GM19193 (cell line): ENCODE measurements at regions not wholly inside any gene's neighbourhood (a gene's known extent, or its start where the extent isn't known, plus 50 kb on each side); places are given as distances from the start of the nearest gene placed in this dataset.

Source experiments
- POLR2A ChIP-seq: IDR thresholded peaks from 4 replicates; pipeline ENCODE4 v1.6.1; 2011; ENCODE audit not compliant: insufficient read depth, insufficient read length; ENCODE audit errors: extremely low read depth

DNA sequence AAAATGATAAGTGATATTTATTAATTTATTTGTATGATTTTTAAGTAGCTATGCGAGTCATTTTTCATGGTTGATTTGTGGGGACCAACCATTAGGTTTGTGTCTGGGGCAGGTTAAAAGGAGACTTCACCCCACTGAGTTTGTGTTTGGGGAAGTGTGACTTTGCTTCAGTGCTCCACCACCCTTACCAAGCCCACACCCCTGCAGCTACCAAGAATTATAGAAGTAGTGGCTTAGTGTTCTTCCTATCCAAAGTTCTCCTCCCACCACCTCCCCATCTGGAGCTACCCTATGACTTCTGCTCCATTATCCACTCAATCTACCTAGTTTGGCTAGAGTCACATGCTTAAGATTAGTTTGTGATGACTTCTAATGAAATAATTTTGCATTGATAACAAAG is 182.1 kb upstream of the ZEB2 start:
- no peak for TF ChIP-seq POLR2A

DNA sequence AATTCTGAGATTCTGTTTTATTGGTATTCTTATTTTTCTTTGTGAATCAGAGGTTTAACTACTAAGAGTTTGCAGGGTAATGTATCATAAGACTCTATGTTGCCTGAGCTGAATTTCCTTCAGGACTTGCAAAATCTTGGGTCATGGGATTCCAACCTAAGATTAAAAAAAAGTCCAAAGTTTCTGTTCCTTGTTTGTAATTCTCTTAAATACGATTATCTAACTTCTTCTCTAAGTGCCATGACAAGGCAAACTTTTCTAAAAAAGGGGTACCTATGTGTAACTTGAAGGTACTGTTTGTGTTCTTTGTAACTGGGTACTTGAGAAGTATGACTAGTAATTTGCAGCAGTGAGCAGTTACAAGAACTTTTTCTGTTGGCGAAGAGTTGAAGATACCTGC is 181.3 kb upstream of the ZEB2 start:
- no peak for TF ChIP-seq POLR2A

DNA sequence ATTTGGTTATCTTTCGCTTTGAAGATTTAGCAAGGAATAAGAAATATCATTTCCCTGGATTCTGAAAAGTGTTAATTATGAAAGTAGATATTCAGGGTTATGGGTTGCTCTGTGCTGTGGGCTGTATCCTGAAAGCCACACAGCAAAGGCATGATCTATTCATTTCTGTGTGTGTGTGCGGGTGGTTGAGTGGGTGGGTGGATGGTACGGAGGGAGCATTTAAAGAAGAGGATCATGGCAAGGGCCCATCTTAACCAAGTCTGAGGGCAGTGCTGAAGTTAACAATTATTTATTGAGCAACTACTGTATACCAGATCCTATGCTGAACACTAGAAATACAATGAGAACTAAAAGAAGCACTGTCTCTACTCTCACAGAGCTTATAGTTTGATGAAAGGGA is 178.2 kb upstream of the ZEB2 start:
- TF ChIP-seq POLR2A, result no peak

DNA sequence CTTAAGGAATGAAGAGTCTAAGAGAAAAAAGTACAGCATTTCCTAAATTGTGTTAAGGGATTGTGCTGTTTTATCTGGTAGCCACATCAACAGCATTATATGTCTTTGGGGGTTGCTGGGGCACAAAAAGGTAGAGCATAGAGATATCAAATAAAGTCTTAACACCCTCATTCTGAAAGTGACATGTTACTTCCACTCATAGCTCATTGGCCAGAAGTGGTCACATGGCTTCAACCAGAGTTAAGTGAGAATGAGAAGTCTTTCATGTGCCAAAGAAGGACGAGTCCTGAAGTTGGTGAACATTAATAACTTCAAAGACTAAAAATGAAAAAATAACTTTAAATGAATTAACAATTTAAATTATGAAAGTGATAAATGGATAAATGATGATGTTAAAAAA is 175.7 kb upstream of the ZEB2 start:
- no peak for TF ChIP-seq POLR2A

DNA sequence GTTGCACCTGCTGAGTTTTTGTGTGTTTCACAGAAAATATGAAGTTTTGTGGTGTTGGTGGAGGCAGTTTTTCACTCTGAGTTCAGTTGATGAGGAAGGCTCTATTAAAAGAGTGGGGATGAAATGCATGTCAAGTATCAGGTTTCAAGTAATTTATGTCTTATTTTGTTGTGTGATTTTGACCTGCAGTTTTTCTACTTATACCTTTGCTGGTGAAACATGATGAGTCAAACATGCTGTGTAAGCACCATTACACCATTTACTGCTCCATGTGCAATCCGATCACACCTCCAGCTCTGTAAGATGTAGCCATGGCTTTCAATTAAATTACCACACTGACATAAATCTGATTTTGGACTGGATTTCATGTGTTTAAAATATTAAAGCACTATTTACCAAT is 174.5 kb upstream of the ZEB2 start:
- TF ChIP-seq POLR2A, result no peak

DNA sequence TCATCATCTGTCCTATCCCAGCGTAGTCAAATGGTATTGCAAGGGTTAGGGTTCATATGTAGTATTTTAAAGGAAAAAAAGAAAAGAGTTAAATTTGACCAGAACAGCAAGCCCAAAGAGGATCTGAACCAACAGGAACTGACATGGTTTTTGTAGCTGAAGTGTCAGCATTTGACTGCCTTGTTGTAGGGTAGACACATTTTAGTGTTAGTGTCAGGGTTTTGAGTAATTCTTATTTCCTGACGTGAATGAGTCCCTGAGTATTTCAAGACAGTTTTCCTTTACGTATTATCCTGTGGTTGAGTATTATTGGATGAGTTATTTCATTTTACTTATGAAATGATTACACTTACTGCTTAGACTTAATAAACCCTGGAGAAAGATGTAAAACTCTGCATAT is 173.3 kb upstream of the ZEB2 start:
- no peak for TF ChIP-seq POLR2A

DNA sequence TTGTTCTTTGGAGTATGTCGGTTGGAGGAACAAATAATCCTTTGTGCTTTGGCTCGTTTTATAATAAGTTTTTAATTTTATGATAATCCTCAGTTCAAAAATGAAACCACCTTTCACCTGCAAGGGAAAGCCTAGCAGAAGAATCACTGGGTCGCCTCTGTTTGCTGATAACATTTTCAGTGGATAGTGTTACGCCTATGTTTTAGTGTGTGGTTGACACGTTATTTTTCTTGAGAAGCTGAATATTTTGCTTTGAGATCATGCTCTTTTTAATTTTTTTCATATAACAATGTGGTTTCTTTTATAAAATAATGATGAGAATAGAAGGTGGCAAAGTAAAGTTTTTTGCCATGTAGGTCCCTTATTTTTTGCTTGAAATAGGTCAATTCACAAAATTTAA is 172.7 kb upstream of the ZEB2 start:
- no peak for TF ChIP-seq POLR2A

DNA sequence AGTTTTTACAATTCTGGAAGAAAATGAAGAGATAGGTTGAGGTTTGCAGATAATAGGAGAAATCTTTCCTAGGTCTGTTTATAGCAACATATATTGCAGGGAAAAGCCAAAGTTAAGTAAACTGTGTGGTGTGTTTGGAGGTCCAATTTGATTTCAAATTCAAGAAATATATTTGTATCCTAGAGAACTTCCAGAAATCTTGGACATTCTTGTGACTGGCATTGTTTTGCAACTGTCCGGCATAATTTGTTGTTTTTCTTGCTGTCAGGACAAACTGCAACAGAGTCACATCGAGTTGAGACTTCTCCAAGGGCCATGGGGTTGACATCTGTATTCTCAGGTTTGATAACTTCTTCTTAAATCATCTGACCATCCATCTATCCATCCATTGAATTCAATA is 170.9 kb upstream of the ZEB2 start:
- TF ChIP-seq POLR2A, result no peak

DNA sequence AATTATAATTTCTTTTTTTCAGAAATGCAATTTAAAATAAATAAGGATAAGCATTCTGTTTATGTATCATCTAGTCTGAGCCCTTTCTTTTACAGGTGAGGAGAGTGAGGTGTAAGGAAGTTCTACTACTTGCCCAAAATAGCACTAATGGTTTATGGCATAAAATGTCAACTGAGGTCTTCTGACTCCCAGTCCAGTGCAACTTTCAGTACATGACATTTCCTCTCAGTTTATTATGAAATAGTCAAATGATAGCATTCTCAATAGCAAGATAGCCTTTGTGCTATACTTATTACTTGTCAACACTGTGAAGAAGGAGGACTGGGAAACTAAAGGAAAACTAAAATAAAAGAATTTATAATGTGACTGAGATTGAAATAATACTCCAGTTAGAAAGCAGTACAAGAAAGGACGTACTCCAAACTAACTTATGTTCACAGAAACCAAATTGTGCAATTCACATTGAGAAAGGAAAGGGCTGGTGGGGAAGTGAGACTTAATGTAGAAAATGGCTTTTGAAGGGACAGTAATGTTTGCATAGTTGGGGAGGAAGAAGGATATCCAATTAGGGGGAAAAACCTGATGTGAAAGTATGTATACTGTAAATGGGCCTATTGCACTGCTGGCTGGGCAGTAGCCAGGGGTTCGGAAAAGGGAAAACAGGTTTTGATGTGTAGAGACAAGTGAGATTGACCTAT is 166.7 kb upstream of the ZEB2 start:
- TF ChIP-seq POLR2A, result no peak

DNA sequence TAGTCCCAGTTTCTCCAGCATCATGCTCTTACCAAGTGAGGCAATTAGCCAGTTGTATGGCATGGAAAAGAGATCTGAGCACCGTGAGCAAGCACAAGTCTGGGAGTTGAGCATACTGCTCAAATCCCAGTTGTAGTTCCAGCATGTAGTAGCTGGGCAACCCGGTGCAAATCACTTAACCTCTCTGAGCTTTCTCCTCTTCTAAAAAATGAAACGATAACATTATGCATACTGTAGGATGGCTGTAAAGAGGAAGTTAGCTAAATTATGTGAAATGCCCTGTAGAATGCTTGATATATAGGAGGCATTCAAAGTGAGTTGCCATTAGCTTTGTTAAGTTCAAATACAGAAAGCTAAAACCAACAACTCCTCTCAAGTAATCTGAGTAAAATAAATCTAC is 164.0 kb upstream of the ZEB2 start:
- no peak for TF ChIP-seq POLR2A

DNA sequence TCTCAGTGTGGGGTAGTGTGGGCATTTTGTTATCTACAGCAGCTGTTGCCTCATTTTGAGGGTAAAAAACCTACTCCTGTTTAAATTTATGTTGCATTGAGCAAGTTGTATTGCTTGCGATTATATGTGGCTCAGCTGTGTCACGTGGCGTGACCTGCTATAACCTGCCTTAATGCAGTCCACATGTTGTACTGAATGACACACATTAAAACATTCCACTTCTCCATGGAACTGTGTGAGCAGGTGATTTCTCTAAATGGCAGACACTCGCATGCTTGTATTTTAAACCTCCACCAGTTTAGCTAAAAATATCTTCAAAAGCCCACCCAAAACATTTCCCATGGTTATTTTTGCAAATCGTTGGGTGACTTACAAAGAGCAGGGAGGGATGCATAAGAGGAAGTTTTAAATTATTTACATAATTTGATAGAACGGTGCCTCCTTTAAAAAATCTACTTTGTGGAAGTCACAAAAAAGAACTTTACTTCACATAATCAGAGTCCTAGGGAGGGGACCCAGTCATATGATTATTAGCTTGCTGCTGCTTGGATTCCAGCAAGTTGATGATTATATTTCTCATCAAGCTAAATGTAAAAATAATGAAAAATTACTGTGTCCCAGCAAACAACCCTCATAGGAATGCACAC is 163.3 kb upstream of the ZEB2 start:
- no peak for TF ChIP-seq POLR2A

DNA sequence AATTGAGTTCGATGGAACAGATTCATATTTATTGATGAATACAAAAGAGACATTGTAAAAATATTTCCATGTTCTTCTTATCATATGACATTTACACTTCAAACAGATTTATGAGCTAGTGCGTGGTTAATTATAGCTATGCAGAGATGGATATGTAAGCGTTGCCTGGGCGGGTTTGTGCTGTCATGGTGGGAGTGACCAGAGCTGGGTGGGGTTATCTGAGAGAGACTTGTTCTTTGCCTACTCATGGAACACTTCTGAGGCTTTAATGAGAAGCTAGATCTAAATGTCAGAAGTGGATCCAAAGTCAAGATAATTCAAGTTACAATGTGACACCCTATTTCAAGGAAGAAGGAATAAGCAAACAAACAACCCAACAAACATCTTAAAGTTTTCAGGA is 162.3 kb upstream of the ZEB2 start:
- no peak for TF ChIP-seq POLR2A

DNA sequence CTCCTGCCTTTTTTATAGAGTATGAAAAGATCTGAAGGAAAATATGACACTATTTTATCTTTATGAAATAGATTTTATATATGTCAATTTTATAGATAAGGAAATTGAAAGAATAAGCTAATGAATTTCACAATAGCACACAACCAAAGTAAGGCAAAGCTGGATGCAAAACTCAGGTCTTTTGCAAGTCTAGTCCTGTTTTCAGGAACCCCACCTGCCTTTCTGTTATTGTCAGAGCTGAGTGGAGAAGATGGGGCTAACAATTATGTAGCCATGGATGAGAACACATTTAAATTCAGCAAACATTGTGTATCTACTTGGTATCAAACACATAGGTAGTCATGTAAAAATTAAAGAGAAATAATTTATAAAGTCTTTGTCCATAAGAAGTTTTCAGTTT is 161.5 kb upstream of the ZEB2 start:
- no peak for TF ChIP-seq POLR2A

DNA sequence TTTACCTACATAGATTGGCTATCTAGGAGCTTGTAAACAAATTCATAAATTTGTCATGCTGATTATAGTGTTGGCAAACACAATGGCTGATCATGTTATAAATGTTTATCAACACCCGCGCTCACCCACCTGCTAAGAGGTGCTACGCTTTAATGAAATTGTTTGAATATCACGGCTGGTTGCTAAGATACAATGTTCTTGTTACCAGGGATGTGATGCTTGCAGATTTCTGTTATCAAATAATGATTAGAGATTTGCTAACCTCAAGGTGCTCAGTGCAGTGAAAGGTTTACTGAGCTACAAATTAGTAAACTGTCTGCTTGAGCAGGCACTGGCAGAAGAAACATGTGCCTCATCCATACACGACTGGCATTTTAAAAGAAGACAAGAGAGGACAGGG is 160.0 kb upstream of the ZEB2 start:
- no peak for TF ChIP-seq POLR2A

DNA sequence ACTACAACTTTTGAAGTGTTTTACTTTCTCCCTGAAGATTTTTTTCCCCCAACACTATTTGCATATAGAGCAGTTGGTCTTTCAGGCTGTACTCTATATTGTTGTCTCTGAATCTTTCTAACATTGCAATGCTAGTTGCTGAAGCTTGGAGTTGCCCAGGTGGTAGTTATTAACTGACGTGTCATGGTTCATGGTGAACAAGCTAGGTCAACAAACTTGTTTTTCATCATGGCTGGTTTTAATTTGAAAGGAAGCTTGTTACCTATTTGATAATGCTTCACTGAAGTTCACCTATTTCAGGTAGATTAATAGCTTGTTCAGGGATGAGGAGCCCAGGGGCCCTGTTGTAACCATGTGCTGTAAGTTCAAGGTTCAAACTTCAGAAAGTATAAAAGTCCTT is 158.8 kb upstream of the ZEB2 start:
- no peak for TF ChIP-seq POLR2A

DNA sequence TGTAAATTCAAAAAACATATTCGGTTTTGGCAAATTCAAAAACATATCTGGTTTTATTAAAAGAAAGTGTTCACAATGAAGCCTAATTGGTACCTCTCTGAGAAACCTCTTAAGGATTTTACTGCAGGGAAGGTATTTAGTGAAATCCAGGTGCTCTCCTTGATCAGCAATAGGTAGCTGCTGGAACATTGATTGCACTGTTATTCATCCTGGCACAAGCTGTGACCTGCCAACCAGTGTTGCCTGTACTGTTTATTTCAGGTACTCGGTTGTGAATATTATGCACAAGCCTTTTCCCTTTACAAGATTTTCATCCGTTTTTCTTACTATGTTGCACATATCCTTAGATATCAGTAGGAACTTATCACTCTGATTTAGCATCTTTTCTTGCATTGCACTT is 155.8 kb upstream of the ZEB2 start:
- TF ChIP-seq POLR2A, result no peak

DNA sequence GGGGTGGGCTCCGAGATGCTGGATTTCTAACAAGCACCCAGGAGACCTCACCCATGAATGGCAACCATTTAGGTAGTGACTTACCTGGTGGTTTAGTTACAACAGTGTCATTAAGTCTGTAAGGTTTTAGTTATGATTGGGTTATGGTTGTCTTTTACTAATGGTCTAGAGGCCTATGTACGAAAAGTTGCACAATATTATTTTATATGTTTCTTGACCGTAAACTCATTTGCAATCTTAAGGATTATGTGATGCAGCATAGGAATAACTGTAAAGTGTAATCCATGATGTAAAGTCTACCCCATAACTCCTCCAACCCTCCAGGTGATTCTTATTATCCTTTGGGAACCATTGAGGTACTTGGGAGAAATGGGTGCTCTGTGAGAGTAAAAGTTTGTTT is 155.4 kb upstream of the ZEB2 start:
- no peak for TF ChIP-seq POLR2A

DNA sequence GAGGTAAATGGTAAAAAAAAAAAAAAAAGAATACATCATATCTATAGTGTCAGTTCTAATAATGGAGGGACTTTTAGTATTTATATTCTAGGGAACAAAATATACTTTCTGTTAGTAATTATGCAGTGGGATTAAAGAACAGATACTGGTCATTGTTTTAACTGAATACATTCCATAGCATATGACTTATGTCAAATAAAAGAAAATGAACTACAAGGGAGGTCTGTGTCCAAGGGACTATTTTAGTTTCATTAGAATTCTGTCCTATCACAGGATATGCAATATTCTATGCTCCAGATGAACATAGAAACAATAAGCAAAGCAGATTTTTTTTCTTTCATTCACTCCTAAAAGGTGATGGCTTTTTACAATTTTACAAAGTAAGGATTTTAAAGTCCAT is 154.2 kb upstream of the ZEB2 start:
- no peak for TF ChIP-seq POLR2A

DNA sequence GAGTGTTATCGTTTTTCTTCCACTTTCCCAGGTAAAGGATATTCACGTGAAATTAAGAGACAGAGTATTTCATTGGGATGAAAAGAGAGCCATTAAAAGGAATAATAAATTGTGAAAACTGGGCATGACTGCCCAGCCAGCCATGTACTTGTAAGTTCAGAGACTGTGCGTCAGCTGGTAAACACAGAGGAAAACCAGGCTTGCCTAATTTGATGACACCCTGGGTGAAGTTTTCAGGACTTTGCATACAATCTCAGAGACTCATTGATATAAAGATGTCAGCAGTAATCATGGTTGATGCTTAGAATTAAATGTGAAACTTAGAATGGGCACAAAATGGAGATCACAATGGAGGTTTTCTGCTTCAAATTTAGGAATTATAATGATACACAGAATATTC is 153.5 kb upstream of the ZEB2 start:
- TF ChIP-seq POLR2A, result no peak
